GM19328 (cell line): ENCODE measurements at regions not wholly inside any gene's neighbourhood (a gene's known extent, or its start where the extent isn't known, plus 50 kb on each side); places are given as distances from the start of the nearest gene placed in this dataset.

ENCODE experiments used
- ATAC-seq: cut with Tn5 transposase; IDR thresholded peaks from one replicate; pipeline ENCODE4 v1.9.1; 2021; ENCODE audit warnings: mild to moderate bottlenecking, moderate library complexity; ENCODE audit not compliant: unreplicated experiment

DNA sequence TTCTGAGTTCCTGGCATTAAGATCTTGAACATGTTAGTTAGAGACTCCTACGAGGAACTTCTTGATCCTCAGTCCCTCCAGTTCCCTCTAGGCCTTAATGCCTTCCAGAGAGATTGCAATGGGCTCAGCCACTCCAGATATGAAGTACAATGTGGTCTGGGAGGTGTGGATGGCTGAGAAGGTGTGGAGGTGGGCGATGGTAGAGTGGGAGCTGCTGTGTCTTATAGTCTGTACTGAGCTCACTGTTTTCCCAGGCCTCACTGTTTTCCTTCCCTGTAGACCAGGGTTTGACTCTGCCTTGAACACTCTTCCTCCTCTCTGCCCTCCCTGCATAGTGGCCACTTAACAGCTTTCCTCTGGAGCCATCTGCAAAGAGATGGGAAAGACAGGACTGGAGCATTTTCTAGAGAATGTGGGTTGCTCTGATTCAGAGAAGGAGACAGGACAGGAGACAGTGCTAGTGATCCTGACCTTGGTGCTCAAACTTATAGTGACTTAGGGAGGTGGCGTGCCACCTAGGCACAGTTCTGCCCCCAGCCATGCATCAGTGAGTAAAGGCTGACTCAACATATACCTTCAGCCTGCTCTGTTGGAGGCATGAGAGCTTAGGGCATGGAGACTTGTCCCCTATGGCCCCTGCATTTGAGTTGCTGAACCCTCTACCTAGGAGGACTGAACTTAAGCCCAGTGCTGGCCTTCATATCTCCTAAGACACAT lies 129.7 kb downstream of the TDRD15 start:
- no peak for ATAC-seq

GRCh38 chr2:21254170-21254965 lies 130.6 kb downstream of the TDRD15 start:
- no peak for ATAC-seq

- ATAC-seq, result peak; percentile 86
Observed at GRCh38 chr2:21256006-21256405, 132.2 kb downstream of the TDRD15 start.

DNA sequence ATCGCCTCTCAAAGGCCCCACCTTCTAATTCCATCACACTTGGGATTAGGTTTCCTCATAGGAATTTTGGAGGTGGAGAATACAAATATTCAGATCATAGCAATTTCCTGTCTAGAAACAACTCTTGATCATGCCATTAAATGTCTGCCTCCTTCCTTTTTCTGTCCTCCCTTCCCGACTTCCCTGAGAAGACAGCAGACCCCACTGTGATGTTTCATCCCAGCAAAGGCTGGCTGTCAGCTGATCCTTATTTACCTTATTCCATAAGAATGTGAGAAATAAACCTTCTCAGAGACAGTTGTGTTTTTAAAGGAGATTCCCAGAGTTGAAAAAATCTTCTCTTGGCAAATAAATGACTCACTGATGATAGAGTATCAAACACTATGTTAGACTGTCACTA lies 133.9 kb downstream of the TDRD15 start:
- no peak for ATAC-seq

DNA sequence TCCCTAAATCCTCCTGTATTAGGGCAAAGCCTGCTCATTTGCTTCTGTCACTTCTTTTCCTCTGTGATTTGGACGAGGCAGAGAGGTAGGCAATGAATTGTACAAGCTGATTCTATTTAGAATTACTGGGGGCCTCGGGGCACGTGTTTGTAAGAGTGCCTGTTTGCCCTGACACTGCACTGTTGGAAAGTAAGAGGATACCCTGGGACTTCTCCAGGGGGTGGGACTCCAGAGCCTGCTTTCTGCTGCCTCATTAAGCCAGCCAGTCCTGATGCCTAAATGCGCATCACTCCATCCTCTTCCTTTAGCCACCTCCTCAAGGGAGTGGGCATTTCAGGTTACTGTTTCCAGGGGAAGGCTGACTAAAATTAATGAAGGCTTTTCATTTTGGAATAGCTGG lies 134.3 kb downstream of the TDRD15 start:
- ATAC-seq, result no peak

- ATAC-seq, result no peak
Observed at GRCh38 chr2:21260311-21260710, 136.5 kb downstream of the TDRD15 start.

GRCh38 chr2:21261591-21261990 lies 137.8 kb downstream of the TDRD15 start:
- no peak for ATAC-seq

DNA sequence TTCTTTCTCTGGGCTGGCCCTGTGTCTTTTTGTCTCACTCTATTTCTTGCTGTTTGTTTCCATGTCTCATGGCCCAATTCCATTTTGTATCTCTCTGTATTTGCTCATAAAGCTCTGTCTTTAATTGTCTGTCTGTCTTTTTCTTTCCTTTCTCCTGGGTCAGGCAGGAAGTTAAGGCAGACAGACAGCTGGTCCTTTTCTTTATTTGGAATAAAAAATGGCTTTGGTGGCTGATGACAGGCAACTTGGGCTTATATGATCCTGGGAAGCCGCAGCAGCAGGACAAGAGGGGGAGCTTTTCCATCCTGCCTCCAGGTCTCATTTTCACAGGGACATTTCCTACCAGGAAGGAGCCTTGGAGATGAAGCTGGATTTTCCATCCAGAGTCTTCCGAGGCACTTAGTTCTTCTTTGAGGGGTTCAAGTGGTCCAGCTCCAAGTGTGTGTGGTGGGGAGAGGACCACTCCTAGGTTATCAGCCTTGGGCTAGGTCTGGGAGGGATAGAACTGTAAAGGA lies 138.7 kb downstream of the TDRD15 start:
- no peak for ATAC-seq

GRCh38 chr2:21263622-21264021 lies 139.9 kb downstream of the TDRD15 start:
- no peak for ATAC-seq

GRCh38 chr2:21265752-21266151 lies 142.0 kb downstream of the TDRD15 start:
- ATAC-seq, result no peak

GRCh38 chr2:21267232-21267835 lies 143.6 kb downstream of the TDRD15 start:
- ATAC-seq, result no peak

GRCh38 chr2:21268197-21268877 lies 144.6 kb downstream of the TDRD15 start:
- no peak for ATAC-seq

DNA sequence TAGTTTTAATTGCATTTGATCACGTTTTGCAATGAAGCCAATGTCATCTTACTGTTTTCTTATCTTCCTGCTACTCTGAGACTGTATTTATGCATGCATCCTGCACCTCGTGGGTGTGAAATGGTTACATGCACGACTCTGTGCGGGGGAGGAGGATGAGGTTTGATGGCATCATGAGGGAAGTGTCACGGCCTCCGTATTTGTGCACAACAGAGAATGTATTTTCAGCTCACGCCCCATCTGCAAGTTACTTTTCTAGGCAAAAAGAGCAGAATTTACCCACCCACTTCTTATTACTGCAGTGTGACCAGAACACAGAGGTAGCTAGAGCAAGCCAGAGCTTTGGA lies 145.1 kb downstream of the TDRD15 start:
- no peak for ATAC-seq

DNA sequence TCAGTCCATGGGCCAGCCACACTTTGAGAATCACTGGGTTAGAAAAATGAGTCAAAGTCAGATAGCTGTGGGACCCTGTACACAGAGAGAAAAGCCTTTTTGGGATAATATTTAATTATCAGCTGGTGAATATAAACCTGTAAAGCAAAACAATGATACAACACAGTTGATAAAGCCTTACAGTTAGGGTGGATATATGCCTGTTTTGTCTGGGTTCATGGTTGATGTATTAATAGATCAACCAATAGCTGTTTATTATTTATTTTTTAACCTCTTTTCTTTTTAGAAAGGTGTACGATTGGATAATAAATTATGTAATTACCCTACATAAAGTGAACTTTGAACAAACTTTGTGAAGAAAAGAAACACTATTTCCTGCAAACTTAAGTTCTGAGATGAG lies 145.6 kb downstream of the TDRD15 start:
- no peak for ATAC-seq

DNA sequence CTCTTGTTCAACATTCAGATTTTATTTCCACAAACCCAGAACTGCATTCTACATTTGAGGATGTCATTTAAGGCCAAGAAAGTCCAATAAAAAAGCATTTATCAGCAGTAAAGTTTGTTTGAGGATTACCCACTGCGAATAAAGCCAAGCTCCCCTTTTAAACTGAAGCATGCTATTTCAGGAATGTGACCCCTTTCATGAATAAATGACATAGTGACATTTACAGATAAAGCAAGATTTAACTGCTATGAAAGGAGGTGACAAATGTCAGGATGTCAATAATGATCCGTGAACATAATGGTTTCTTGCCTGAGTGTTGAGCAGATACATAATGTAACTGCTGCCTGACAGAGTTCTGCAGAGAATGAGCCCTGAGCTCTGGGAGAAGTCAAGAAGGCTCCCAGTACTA lies 146.3 kb downstream of the TDRD15 start:
- ATAC-seq, result no peak

- no peak for ATAC-seq
Observed at GRCh38 chr2:21270708-21271122, 146.9 kb downstream of the TDRD15 start.

- no peak for ATAC-seq
Observed at GRCh38 chr2:21276163-21276562, 152.4 kb downstream of the TDRD15 start.

DNA sequence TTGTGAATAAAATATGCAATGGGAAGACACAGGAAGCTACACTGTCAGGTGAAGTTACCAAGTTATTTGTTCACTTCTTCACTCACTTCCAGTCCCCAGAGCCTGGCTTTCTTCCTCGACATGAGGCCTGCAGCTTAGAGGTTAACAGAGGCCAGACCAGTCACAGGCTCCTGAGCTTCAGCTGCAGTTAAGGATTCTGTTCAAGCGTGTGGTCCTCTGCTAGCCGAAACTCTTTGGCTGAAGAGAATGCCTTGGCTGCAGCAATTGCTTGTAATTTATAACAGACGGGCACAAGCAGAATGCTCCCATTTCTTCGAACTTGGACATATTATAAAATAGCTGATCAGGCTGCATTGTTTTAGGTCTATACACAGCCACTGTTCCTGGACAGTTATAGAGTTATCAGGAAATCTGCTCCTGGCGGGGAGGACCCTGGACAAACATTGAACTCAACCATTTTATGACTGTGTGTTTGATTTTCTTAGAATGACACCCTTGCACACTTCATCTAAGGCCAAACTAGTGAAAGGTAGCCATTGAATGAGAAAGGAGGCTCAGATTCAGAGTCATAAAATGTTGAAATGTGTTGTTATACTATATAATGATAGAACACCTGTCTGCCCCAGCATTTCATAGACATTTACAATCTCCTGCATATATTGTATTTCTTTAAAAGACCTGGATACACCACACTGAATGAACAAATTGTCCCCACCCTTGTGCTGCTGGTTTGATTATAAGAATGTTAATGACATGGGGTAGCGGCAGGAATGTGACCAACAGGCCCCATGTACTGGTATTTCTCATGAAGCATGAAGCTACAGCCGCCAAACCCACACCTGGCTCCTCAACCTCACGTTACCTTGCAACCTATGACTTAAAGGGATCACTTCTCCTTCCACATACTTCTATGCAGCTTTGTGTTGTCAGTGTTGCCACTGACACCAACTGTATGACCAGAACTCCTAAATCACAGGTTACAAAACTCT lies 153.6 kb downstream of the TDRD15 start:
- no peak for ATAC-seq

GRCh38 chr2:21279525-21279924 lies 155.8 kb downstream of the TDRD15 start:
- ATAC-seq, result no peak

DNA sequence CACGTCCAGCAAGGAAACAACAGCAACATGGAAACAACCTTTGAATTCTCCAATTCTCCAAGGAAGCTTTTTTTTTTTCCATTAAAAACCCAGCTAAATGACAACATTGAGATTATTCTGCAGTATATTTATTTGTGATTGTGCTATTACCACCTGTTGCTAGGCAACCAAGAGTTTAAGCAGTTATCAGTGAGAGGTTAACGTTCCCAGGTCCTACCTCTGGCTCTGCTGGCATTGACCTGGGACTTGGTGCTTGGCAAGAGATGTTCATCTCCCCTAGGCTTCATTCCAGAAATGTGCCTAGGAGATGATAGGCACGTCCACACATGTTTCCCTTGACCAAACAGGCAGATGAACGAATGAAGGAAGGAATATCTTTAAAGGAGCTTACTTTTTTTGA lies 157.0 kb downstream of the TDRD15 start:
- ATAC-seq, result no peak
